ENCODE measurements at regions not wholly inside any gene's neighbourhood (a gene's known extent, or its start where the extent isn't known, plus 50 kb on each side); places are given as distances from the start of the nearest gene placed in this dataset.

DNA sequence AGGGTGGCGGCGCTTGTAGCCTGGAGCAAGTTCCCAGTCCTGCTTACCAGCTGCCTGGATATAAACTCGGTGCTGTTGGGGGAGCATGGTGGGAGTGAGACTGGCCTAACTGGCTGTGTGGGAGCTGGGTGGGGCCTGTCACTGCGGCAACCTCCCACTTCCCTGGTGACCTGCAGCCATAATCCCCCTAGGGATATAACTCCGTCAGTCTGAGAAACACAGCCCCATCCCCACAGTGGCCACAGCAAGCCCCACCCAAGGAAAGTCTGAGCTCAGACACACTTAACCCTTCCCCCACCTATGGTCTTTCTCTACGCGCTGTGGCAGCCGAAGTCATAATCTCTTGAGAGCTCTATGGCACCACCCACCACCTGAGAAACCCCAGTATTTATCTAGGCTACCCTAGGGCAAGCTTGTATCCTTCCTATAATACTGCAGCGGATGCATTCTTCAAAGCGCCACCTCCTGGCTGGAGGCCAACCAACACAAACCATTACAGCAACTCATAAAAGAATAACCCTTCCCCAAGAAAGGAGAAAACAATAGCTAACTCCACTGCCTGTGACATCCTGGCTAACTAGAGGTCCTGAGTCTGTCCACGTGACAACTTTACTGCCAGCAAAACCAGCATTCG, 57.4 kb downstream of the ZNF648 start:
- H3K36me3 ChIP-seq (ENCODE audit: control insufficient read depth, insufficient read depth, low read length), result no peaks in the 10 kb centered on the region
- H3K27me3 ChIP-seq (ENCODE audit: control insufficient read depth, insufficient read depth, low read length), result no peaks in the 10 kb centered on the region
- no peaks in the 10 kb centered on the region for H3K9me3 ChIP-seq (ENCODE audit: control insufficient read depth, insufficient read depth, low read length)
- no peak overlapping the region for H3K9ac ChIP-seq (ENCODE audit: low read depth, low read length)
- H3K4me3 ChIP-seq (ENCODE audit: low read depth, low read length), result peak overlapping the region; percentile 42
- no peaks in the 10 kb centered on the region for H3K4me1 ChIP-seq (ENCODE audit: control insufficient read depth, insufficient read depth, low read length)

DNA sequence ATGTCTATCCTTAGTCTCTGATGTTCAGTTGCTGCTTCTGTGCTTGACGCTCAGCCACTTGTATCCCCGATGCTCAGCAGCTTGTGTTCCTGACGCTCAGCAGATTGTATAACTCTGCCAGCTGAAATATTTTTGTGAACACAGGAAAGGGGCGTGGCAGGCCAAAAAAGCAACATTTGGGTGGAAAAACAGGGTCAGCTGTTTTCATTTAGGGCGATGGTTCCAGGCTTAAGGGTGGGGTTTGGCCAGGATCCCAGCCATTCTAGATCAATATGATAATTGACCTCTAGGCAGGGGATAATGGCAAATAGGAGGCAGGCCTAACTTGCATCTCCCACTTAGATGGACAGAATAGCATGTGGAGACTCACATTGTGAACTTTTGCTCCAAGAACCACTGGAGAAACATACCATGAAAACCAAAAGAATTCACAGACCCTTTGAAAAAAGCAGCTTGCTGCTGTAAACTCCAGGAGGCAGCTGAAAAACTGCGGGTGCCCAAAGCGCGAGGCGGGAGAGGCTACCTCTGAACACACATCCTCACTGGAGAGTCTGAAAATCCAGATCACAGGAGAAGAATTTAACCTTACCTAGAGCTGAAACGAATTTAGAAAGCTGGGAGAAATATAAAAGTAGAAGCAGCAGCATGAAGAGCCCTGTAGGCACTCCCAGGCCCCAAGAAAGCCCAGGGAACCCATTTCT, 58.3 kb downstream of the ZNF648 start:
- no peaks in the 10 kb centered on the region for H3K27me3 ChIP-seq (ENCODE audit: control insufficient read depth, insufficient read depth, low read length)
- no peaks in the 10 kb centered on the region for H3K9me3 ChIP-seq (ENCODE audit: control insufficient read depth, insufficient read depth, low read length)
- no peaks in the 10 kb centered on the region for H3K4me1 ChIP-seq (ENCODE audit: control insufficient read depth, insufficient read depth, low read length)
- no peak overlapping the region for H3K4me3 ChIP-seq (ENCODE audit: low read depth, low read length)
- no peak overlapping the region for H3K9ac ChIP-seq (ENCODE audit: low read depth, low read length)
- H3K36me3 ChIP-seq (ENCODE audit: control insufficient read depth, insufficient read depth, low read length), result no peaks in the 10 kb centered on the region

DNA sequence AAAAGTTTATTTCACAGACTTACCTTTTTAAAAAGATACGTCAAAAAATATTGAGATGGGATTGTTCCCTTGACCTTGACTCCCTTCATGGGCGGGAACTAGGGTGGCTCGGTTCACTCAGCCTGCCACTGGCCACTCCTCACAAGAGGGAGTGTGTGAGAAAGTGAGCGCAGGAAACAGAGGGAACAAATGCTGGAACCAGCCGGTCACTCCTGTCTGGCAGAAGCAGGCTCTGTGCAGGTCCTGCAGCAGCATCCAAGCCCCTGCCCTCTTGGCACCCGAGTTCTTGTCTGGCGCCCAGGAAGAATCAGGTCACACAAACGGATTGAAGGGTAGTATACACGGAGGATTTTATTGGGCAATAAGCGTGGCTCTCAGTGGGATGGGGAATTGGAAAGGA, 58.9 kb downstream of the ZNF648 start:
- H3K27me3 ChIP-seq (ENCODE audit: control insufficient read depth, insufficient read depth, low read length), result no peaks in the 10 kb centered on the region
- no peaks in the 10 kb centered on the region for H3K9me3 ChIP-seq (ENCODE audit: control insufficient read depth, insufficient read depth, low read length)
- no peak overlapping the region for H3K4me3 ChIP-seq (ENCODE audit: low read depth, low read length)
- no peaks in the 10 kb centered on the region for H3K36me3 ChIP-seq (ENCODE audit: control insufficient read depth, insufficient read depth, low read length)
- no peaks in the 10 kb centered on the region for H3K4me1 ChIP-seq (ENCODE audit: control insufficient read depth, insufficient read depth, low read length)
- H3K9ac ChIP-seq (ENCODE audit: low read depth, low read length), result no peak overlapping the region

DNA sequence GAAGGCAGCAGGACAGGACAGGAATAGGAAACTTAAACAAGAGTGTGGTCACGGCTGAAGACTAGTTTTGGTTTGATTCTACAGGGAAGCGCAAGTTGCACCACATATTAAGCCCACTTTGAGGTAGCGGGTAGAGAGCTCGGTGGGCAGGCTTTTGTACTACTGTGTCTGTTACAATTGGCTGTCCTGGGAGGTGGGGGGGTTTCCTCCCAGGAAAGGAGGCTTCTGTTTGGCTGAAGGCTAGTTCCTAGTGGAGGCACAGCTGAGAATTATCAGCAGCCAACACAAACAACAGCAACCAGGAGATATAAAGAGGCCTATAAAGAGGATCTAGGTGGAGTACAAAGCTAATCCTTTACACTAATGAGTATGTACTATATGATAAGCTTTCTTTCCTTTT, 62.7 kb downstream of the ZNF648 start:
- no peaks in the 10 kb centered on the region for H3K36me3 ChIP-seq (ENCODE audit: control insufficient read depth, insufficient read depth, low read length)
- no peak overlapping the region for H3K9ac ChIP-seq (ENCODE audit: low read depth, low read length)
- H3K4me3 ChIP-seq (ENCODE audit: low read depth, low read length), result no peak overlapping the region
- no peaks in the 10 kb centered on the region for H3K9me3 ChIP-seq (ENCODE audit: control insufficient read depth, insufficient read depth, low read length)
- H3K4me1 ChIP-seq (ENCODE audit: control insufficient read depth, insufficient read depth, low read length), result no peaks in the 10 kb centered on the region
- H3K27me3 ChIP-seq (ENCODE audit: control insufficient read depth, insufficient read depth, low read length), result no peaks in the 10 kb centered on the region

DNA sequence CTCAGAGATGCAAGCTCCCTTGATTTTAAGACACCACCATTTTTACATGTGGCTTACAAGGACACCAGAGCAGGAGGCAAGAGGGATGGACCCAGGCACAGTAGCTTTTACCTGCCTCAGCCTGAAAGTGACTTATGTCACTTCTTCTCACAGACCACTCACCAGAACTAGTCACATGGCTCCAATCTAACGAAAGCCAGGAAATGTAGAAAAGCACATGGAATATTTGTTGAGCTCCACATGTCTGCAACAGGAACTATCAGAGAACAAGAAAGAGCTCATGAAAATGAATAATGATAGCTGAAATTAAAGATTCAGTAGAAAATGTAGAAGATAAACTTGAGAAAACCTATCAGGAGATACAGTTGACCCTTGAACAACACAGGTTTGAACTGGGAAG, 69.4 kb downstream of the ZNF648 start:
- H3K4me3 ChIP-seq (ENCODE audit: low read depth, low read length), result no peak overlapping the region
- no peaks in the 10 kb centered on the region for H3K27me3 ChIP-seq (ENCODE audit: control insufficient read depth, insufficient read depth, low read length)
- no peaks in the 10 kb centered on the region for H3K9me3 ChIP-seq (ENCODE audit: control insufficient read depth, insufficient read depth, low read length)
- H3K36me3 ChIP-seq (ENCODE audit: control insufficient read depth, insufficient read depth, low read length), result no peaks in the 10 kb centered on the region
- peaks cover under 1% of the 10 kb centered on the region for H3K4me1 ChIP-seq (ENCODE audit: control insufficient read depth, insufficient read depth, low read length)
- no peak overlapping the region for H3K9ac ChIP-seq (ENCODE audit: low read depth, low read length)

DNA sequence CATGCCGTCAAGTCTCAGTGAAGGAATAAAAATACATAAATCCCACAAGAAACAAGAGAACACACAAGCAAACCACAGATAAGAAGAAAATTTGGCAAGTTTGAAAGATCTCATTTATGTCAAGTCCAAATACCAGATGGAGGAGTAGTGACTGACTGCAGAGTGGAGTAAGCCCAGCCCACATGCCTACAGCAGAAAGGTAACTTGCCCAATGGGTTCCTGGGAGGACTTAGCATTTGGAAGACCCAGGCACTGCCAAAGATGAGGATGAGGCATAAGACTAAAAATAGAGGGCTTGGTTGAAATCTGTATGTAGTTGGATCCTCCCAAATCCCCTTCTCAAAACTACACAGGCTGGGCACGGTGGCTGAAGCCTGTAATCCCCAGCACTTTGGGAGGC, 70.8 kb downstream of the ZNF648 start:
- H3K9ac ChIP-seq (ENCODE audit: low read depth, low read length), result no peak overlapping the region
- H3K9me3 ChIP-seq (ENCODE audit: control insufficient read depth, insufficient read depth, low read length), result no peaks in the 10 kb centered on the region
- no peak overlapping the region for H3K4me3 ChIP-seq (ENCODE audit: low read depth, low read length)
- H3K4me1 ChIP-seq (ENCODE audit: control insufficient read depth, insufficient read depth, low read length), result peaks cover 3% of the 10 kb centered on the region
- no peaks in the 10 kb centered on the region for H3K27me3 ChIP-seq (ENCODE audit: control insufficient read depth, insufficient read depth, low read length)
- H3K36me3 ChIP-seq (ENCODE audit: control insufficient read depth, insufficient read depth, low read length), result no peaks in the 10 kb centered on the region

DNA sequence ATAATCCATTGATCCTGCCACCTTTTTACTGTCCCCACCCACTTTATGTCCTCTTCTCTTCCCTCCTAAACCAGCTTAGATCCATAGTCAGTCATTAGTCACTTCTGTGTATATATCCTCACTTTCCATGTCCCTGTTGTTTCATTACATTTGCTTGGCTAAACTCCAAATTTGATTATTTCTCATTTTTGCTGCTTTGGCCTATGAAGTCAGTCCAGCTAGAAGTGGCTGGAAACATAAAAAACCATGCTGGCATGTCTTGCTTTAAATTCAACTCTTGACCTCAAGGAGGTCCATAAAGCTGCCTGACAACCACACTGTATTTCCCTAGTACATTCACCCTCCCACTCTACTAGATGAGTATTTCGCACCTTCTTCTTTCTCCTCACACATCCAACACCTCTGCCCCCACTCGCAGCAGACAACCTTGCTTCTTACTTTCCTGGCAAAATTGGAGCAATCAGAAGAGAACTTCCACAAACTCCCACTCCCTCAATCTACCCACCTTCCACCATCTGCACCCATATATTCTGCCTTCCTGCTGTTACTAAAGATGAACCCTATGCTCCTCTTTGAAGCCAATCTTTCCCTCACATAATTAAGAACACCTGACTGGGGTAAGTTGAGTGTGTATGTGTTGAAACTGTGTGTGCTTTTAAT, 72.1 kb downstream of the ZNF648 start:
- Histone ChIP-seq H3K9ac (ENCODE audit: low read depth, low read length) (no peak overlapping the region), H3K9me3 (ENCODE audit: control insufficient read depth, insufficient read depth, low read length) (no peaks in the 10 kb centered on the region), H3K27me3 (ENCODE audit: control insufficient read depth, insufficient read depth, low read length) (no peaks in the 10 kb centered on the region), H3K36me3 (ENCODE audit: control insufficient read depth, insufficient read depth, low read length) (no peaks in the 10 kb centered on the region), H3K4me1 (ENCODE audit: control insufficient read depth, insufficient read depth, low read length) (peaks cover 3% of the 10 kb centered on the region), H3K4me3 (ENCODE audit: low read depth, low read length) (no peak overlapping the region)

DNA sequence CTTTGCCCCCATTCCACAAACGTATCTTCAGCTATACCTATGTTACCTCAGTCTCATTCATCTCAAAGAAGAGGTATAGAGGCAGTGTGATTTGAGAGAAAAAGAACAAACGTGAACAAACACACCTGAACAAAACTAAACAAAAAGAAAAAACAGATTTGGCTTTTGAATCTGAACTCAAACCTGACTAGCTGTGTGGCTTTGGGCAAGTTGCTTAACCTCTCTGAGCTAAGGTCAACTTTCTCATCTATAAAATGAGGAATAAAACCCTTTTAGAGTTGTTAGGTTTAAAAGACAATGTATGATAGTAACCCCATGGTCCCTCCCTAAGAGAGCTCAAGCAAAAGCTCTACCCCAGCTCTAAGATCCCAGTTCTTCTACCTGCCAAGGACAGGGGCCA, 73.5 kb downstream of the ZNF648 start:
- H3K36me3 ChIP-seq (ENCODE audit: control insufficient read depth, insufficient read depth, low read length), result no peaks in the 10 kb centered on the region
- peaks cover 3% of the 10 kb centered on the region for H3K4me1 ChIP-seq (ENCODE audit: control insufficient read depth, insufficient read depth, low read length)
- H3K9me3 ChIP-seq (ENCODE audit: control insufficient read depth, insufficient read depth, low read length), result no peaks in the 10 kb centered on the region
- no peaks in the 10 kb centered on the region for H3K27me3 ChIP-seq (ENCODE audit: control insufficient read depth, insufficient read depth, low read length)
- no peak overlapping the region for H3K4me3 ChIP-seq (ENCODE audit: low read depth, low read length)
- no peak overlapping the region for H3K9ac ChIP-seq (ENCODE audit: low read depth, low read length)

DNA sequence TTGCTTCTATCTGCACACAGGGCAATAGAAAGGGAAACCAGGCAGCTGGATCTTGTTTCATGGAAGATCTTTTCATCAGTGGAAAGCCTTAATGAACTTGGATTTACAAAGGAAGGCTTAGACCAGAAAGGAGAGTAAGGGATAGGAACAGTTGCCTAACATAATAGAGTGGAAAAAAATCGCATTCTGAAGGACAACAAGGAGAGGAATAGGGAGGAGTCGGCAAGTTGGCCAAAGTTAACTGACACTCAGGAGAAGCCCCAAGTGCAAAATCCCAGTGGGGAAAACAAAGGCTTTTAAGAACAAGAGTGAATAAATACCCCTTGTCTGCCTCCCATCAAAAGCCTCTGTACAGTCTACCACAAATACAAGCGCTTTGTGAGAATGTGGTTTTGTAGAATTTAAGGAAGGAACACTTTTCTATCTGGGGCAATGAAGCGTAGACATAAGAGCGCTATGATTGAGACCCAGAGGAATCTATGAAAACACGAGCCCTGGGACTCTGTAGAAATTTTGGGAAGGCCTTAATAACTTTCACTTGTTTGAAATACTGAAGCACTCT, 74.1 kb downstream of the ZNF648 start:
- Histone ChIP-seq H3K4me3 (ENCODE audit: low read depth, low read length) (no peak overlapping the region), H3K4me1 (ENCODE audit: control insufficient read depth, insufficient read depth, low read length) (peaks cover 3% of the 10 kb centered on the region), H3K36me3 (ENCODE audit: control insufficient read depth, insufficient read depth, low read length) (no peaks in the 10 kb centered on the region), H3K9me3 (ENCODE audit: control insufficient read depth, insufficient read depth, low read length) (no peaks in the 10 kb centered on the region), H3K9ac (ENCODE audit: low read depth, low read length) (no peak overlapping the region), H3K27me3 (ENCODE audit: control insufficient read depth, insufficient read depth, low read length) (no peaks in the 10 kb centered on the region)

DNA sequence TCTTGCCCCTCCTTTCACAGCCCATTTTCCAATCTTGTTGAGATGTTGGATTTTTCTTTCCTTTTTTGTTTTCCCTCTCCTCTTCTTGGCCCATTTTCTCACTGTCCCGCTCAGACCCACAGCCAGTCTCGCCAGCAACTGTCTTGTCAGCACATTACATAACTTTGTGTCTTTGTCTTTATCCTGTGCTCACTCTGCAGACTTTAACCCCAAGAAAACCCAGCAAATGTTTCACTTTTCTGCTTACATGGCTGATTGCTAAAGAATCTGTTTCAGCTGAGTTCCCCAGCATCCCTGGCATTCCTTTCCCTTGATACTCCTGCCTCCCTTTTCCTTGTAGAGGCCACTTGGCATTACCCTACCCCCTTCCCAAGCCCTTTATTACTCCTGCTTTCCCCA, 74.6 kb downstream of the ZNF648 start:
- Histone ChIP-seq H3K27me3 (ENCODE audit: control insufficient read depth, insufficient read depth, low read length) (no peaks in the 10 kb centered on the region), H3K9me3 (ENCODE audit: control insufficient read depth, insufficient read depth, low read length) (no peaks in the 10 kb centered on the region), H3K36me3 (ENCODE audit: control insufficient read depth, insufficient read depth, low read length) (no peaks in the 10 kb centered on the region)

DNA sequence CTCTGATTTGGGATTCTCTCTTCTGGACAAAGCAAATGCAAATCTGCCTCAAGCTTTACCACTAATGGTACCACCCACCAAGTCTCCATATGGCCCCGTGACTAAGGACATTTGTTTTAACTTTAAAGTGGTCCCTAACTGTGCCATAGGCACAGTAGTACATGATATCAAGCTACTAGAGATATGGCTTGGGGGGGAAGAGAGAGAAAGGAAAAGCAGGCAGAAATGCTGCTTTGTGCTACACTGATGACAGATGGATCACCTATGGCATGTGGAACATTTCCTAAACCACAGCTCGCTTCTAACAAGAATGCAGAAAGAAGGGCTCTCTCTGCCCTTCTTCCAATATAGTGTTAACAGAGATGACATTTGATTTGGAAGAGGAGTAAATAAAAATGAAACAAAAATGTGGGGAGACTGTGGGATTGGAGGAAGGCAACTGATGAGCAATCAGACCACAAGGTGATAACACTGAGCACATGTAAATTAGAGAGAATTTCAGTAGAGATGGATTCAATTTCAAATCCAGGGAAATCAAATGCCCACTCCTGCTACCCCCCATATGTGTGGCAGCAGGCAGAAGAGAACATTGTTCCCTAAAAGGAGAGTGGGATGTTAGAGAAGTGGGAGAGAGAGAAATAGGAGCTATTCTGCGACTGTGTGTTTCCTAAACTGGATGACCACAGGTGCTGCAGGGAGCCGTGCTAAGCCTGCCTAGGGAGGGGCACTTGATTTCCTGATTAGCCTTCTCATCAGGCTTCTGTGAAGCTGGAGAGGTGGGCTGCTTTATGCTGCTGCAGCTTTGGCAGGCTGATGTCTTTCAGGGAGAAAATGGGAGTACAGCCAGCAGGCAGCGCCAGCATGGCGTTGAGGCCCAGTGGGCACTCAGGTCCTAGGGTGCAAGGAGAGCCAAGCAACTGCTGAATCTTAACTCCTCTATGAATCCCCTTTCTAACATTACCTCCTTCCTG, 75.3 kb downstream of the ZNF648 start:
- Histone ChIP-seq H3K27me3 (ENCODE audit: control insufficient read depth, insufficient read depth, low read length) (no peaks in the 10 kb centered on the region), H3K4me1 (ENCODE audit: control insufficient read depth, insufficient read depth, low read length) (peaks cover 3% of the 10 kb centered on the region), H3K4me3 (ENCODE audit: low read depth, low read length) (no peak overlapping the region), H3K36me3 (ENCODE audit: control insufficient read depth, insufficient read depth, low read length) (no peaks in the 10 kb centered on the region), H3K9me3 (ENCODE audit: control insufficient read depth, insufficient read depth, low read length) (no peaks in the 10 kb centered on the region), H3K9ac (ENCODE audit: low read depth, low read length) (no peak overlapping the region)

More for the DNA sequence above, 74.6 kb downstream of the ZNF648 start:
- Histone ChIP-seq H3K9ac (ENCODE audit: low read depth, low read length) (no peak overlapping the region), H3K4me3 (ENCODE audit: low read depth, low read length) (no peak overlapping the region), H3K4me1 (ENCODE audit: control insufficient read depth, insufficient read depth, low read length) (peaks cover 3% of the 10 kb centered on the region)

Data from iPS-15b (cell line).